Fibroblast of villous mesenchyme (primary cell): ENCODE measurements at regions not wholly inside any gene's neighbourhood (a gene's known extent, or its start where the extent isn't known, plus 50 kb on each side); places are given as distances from the start of the nearest gene placed in this dataset.

Experiments used
- DNase-seq: peaks from one replicate; pipeline ENCODE4 v3.0.0-alpha.2; 2010; ENCODE audit warnings: low read depth
- H3K4me3 ChIP-seq: 2 replicates; pipeline ENCODE4 v1.5.1; 2011; ENCODE audit warnings: low read depth, mild to moderate bottlenecking, low read length
- TF ChIP-seq, protein P1 (sequence below): IDR thresholded peaks from 2 replicates; pipeline ENCODE4 v1.5.1; 2012; ENCODE audit warnings: low read depth, mild to moderate bottlenecking, low read length; ENCODE audit not compliant: insufficient read depth

DNA sequence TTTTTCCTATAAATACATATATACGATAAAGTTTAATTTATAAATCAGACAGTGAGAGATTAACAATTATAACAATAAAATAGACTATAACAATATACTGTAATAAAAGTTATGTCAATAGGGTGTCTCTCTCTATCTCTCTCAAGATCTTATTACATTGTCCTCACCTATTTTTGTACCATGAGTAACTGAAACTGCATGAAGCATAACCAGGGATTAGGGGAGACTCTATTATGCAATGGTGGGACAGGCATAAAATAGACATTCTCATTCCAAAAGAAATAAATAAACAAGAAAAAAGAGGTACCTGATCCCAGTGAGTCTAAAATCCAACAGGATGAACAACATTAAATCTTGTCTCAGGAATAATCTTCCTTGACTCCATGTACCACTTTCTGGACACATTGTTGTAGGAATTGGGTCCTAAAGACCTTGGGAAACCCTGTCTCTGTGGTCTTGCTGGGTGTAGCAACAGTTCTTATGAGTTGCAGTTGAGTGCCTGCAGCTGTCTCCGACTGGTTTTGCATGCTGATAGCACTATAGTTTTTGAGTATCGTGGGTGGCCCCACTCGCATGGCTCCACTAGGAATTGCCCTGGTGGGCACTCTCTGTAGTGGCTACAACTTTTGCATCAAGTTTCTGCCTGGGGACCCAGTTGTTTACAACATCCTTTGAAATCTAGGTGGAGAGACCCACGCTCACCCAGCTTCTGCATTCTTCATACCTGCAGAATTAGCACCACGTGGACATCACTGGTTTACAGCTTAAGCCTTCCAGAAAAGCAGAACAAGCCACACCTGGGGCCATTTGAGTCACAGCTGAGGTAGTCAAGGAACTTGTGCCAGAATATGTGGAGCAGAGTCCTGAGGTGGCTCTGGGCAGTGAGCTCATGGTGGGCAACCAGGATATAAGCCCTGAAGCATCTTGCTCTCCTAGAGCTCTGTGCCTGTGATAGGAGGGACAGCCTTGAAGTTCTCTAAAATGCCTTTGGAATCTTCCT is 204.7 kb downstream of the KITLG start:
- no peak overlapping the region for H3K4me3 ChIP-seq
- DNase-seq = peak; percentile 49
- TF ChIP-seq, protein P1, sequence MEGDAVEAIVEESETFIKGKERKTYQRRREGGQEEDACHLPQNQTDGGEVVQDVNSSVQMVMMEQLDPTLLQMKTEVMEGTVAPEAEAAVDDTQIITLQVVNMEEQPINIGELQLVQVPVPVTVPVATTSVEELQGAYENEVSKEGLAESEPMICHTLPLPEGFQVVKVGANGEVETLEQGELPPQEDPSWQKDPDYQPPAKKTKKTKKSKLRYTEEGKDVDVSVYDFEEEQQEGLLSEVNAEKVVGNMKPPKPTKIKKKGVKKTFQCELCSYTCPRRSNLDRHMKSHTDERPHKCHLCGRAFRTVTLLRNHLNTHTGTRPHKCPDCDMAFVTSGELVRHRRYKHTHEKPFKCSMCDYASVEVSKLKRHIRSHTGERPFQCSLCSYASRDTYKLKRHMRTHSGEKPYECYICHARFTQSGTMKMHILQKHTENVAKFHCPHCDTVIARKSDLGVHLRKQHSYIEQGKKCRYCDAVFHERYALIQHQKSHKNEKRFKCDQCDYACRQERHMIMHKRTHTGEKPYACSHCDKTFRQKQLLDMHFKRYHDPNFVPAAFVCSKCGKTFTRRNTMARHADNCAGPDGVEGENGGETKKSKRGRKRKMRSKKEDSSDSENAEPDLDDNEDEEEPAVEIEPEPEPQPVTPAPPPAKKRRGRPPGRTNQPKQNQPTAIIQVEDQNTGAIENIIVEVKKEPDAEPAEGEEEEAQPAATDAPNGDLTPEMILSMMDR = no peak

DNA sequence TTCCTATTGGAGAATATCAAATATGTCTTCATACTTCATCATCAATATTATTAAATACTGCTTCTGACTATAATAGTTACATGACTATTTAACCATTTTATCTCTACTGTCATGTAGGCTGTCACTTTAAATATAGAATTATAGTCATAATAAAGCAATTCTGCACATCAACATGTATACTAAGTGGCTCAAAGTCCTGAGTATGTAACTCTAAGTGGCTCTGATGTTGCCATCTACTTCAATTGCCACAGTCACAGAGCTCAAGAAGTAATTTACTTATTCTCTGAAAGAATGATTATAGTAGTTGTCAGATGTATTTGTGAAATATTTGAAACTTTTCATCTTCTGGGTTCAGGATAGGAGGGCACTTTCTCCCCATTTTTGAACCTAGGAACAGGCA is 202.3 kb downstream of the KITLG start:
- DNase-seq = no peak

DNA sequence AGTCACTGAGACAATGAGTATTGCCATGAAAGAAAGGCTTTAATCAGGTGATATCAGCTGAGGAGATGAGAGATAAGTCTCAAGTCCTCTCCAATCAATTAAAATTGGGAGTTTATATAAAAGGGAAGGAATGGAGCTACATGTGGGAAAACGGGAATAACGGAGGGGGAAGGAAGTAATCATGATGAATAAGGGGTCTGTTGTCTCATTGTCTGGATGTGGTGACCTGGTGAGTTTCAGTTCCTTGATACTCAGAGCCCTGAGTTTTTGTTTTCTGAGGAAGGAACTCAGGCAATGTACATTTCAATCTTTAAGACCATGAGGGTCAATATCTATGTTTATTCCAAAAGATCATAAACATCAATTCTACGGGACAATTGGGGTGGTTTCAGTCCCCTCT is 198.8 kb downstream of the KITLG start:
- DNase-seq = no peak
- no peak overlapping the region for H3K4me3 ChIP-seq
- TF ChIP-seq, protein P1 = no peak

More for the DNA sequence above, 202.3 kb downstream of the KITLG start:
- no peak overlapping the region for H3K4me3 ChIP-seq
- TF ChIP-seq, protein P1 = no peak

DNA sequence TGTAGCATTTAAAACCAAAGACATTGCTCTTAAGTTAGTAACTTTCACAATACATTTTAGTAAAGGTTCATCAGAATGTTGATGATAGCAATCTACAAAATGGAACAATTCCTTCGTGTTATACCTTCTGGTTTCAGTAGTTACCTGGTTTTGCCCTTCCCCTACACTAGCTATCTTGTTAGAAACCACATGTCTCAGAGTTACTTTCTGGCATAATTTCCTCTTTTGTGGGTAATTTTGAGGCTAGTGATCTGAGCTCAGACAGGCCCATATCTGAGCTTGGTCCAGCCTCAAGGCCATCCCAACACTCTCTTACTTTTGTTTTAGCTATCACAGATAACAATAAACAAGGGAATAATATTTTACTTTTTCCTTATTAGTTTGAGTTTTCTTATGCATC is 196.9 kb downstream of the KITLG start:
- DNase-seq = no peak
- TF ChIP-seq, protein P1 = no peak
- H3K4me3 ChIP-seq = no peak overlapping the region

DNA sequence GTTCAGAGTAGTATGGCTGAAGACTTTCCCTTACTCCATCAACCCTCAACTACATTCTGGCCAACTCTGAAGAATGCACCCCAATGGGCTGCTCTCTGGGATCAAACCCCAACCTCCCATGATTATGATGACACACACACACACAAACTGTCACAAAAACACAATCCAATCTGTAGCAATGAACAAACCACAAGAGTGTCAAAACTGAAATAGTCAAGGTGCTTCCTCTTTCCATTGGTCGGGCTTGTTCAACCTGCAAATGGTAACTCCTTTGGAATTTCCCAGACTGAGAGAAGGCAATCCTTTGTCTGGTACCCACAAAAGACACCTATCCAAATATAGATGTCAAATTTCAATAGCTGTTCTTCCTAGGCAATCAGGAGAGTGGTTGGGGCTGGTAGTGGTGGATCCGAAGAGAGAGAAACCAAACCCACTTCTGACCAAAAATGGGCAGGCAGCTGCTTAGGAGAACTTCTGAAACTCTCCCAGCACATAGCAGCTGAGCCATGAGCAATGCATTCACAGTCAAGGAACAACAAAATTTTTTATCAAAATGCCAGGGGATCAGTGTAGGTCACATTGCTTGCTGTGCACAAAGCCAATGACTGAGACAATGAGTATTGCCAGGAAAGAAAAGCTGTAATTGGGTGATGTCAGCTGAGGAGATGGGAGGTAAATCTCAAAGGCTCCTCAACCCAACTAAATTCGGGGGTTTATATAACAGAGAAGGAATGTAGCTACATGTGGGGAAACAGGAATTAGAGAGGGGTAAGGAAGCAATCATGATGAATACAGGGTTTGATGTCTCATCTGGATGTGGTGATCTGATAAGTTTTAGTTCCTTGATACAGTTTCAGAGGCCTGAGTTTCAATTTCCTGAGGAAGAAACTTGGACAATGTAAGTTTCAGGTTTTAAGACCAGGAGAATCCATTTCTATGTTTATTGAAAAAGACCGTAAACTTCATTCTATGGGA is 191.4 kb downstream of the KITLG start:
- no peak for DNase-seq
- TF ChIP-seq, protein P1 = no peak
- H3K4me3 ChIP-seq = no peak overlapping the region

DNA sequence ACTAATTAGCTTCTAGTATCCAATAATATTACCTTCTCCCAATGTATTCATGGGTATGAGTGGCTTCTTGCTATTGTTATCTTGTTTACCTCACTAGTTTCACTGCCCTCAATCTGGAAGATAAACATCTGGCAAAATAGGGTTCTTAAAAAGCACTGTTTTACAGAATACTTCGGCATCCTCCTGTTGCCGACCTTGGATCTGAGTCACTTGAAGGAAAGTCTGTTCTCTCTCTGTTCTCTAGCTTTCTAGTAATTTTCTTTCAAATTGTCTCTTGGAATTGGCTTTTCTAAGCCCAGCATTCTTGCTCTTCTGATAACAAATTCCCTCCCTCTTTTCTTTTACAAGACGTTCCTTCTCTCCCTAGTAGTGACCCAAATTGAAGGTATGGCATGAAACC is 189.5 kb downstream of the KITLG start:
- no peak for DNase-seq
- TF ChIP-seq, protein P1 = no peak
- no peak overlapping the region for H3K4me3 ChIP-seq
